OCI-LY1 (cell line): ENCODE measurements at regions not wholly inside any gene's neighbourhood (a gene's known extent, or its start where the extent isn't known, plus 50 kb on each side); places are given as distances from the start of the nearest gene placed in this dataset.

Experiments used
- H2AFZ ChIP-seq: fragments of 200-600 bp; sonication (generic), shearing (Covaris generic); 2 replicates; pipeline ENCODE4 v1.6.0; 2014; ENCODE audit warnings: antibody characterized with exemption, mild to moderate bottlenecking, low read length
- H3F3A ChIP-seq: fragments of 200-600 bp; sonication (generic), shearing (Covaris generic); 2 replicates; pipeline ENCODE4 v1.6.0; 2014; ENCODE audit warnings: mild to moderate bottlenecking, antibody characterized with exemption, low read length, moderate library complexity; ENCODE audit not compliant: insufficient read depth
- H3K27ac ChIP-seq: fragments of 200-600 bp; sonication (generic); 2 replicates; pipeline ENCODE4 v1.5.1; 2014; ENCODE audit warnings: low read length, mixed run types, mild to moderate bottlenecking, low read depth; ENCODE audit not compliant: poor library complexity, severe bottlenecking
- H3K27me3 ChIP-seq: fragments of 200-600 bp; sonication (generic); 2 replicates; pipeline ENCODE4 v1.6.0; 2014; ENCODE audit warnings: antibody characterized with exemption, mild to moderate bottlenecking, low read length, moderate library complexity; ENCODE audit not compliant: insufficient read depth
- H3K36me3 ChIP-seq: fragments of 200-600 bp; sonication (generic); 2 replicates; pipeline ENCODE4 v1.6.1; 2014; ENCODE audit warnings: mild to moderate bottlenecking, antibody characterized with exemption, low read length, moderate library complexity, mixed read lengths; ENCODE audit not compliant: insufficient read depth
- H3K4me1 ChIP-seq: fragments of 200-600 bp; sonication (generic); 2 replicates; pipeline ENCODE4 v1.5.1; 2014; ENCODE audit warnings: mild to moderate bottlenecking, low read length, moderate library complexity; ENCODE audit not compliant: insufficient read depth, severe bottlenecking
- H3K4me2 ChIP-seq: fragments of 200-600 bp; sonication (generic), shearing (Covaris generic); 2 replicates; pipeline ENCODE4 v1.6.1; 2014; ENCODE audit warnings: low read length
- H3K4me3 ChIP-seq: fragments of 200-600 bp; sonication (generic); 2 replicates; pipeline ENCODE4 v1.5.1; 2014; ENCODE audit warnings: low read length, low read depth, mild to moderate bottlenecking, mixed read lengths; ENCODE audit not compliant: poor library complexity, severe bottlenecking
- H3K79me2 ChIP-seq: fragments of 200-600 bp; shearing (Covaris generic); 2 replicates; pipeline ENCODE4 v1.6.1; 2016; ENCODE audit warnings: mixed run types, low read length, mixed read lengths; ENCODE audit not compliant: insufficient read depth
- H3K9ac ChIP-seq: fragments of 200-600 bp; sonication (generic), shearing (Covaris generic); 2 replicates; pipeline ENCODE4 v1.6.1; 2014; ENCODE audit warnings: mild to moderate bottlenecking, low read length, mixed read lengths
- H3K9me2 ChIP-seq: fragments of 200-600 bp; sonication (generic), shearing (Covaris generic); 2 replicates; pipeline ENCODE4 v1.6.1; 2014; ENCODE audit warnings: low read depth, mild to moderate bottlenecking, low read length, mixed read lengths
- H3K9me3 ChIP-seq: fragments of 200-600 bp; shearing (Covaris generic); 2 replicates; pipeline ENCODE4 v1.6.1; 2014; ENCODE audit warnings: low read length, mixed read lengths
- H4K20me1 ChIP-seq: fragments of 200-600 bp; sonication (generic), shearing (Covaris generic); 2 replicates; pipeline ENCODE4 v1.6.0; 2016; ENCODE audit warnings: mild to moderate bottlenecking, low read length; ENCODE audit not compliant: insufficient read depth
- CTCF ChIP-seq: fragments of 200-600 bp; sonication (generic), shearing (Covaris generic); IDR thresholded peaks from 2 replicates; pipeline ENCODE4 v1.5.1; 2017; ENCODE audit warnings: mild to moderate bottlenecking, antibody characterized with exemption, low read length, moderate library complexity, mixed read lengths
- EZH2 ChIP-seq: fragments of 200-600 bp; sonication (generic), shearing (Covaris generic); IDR thresholded peaks from 2 replicates; pipeline ENCODE4 v1.8.0; 2017; ENCODE audit warnings: borderline replicate concordance, mixed run types, mild to moderate bottlenecking, antibody characterized with exemption, low read length, moderate library complexity, mixed read lengths

GRCh38 chr9:711761-712553 lies 129.5 kb upstream of the DMRT1 start:
- Histone ChIP-seq H3K79me2 (no peaks in the 10 kb centered on the region), H3K4me2 (no peak overlapping the region), H3F3A (no peaks in the 10 kb centered on the region), H3K4me1 (peaks cover 23% of the 10 kb centered on the region), H2AFZ (no peak overlapping the region), H3K4me3 (no peak overlapping the region), H4K20me1 (no peaks in the 10 kb centered on the region), H3K27me3 (no peaks in the 10 kb centered on the region), H3K9me3 (no peaks in the 10 kb centered on the region), H3K27ac (no peak overlapping the region), H3K9me2 (no peaks in the 10 kb centered on the region), H3K36me3 (peaks cover 20% of the 10 kb centered on the region), H3K9ac (no peak overlapping the region)
- TF ChIP-seq CTCF: no peak
- TF ChIP-seq EZH2: no peak

GRCh38 chr9:712643-713042 lies 128.9 kb upstream of the DMRT1 start:
- H3K36me3 ChIP-seq: peaks cover 20% of the 10 kb centered on the region
- H3K27me3 ChIP-seq: no peaks in the 10 kb centered on the region
- H3K4me2 ChIP-seq: no peak overlapping the region
- H3K4me1 ChIP-seq: peaks cover 20% of the 10 kb centered on the region
- no peak overlapping the region for H2AFZ ChIP-seq
- no peaks in the 10 kb centered on the region for H3F3A ChIP-seq
- H3K79me2 ChIP-seq: no peaks in the 10 kb centered on the region
- no peak for TF ChIP-seq CTCF
- no peak for TF ChIP-seq EZH2
- no peak overlapping the region for H3K4me3 ChIP-seq
- H3K9ac ChIP-seq: no peak overlapping the region
- no peaks in the 10 kb centered on the region for H3K9me3 ChIP-seq
- no peaks in the 10 kb centered on the region for H4K20me1 ChIP-seq
- H3K9me2 ChIP-seq: no peaks in the 10 kb centered on the region
- H3K27ac ChIP-seq: no peak overlapping the region

- Histone ChIP-seq H2AFZ (no peak overlapping the region), H3F3A (no peaks in the 10 kb centered on the region), H4K20me1 (no peaks in the 10 kb centered on the region), H3K4me1 (peaks cover 20% of the 10 kb centered on the region), H3K27ac (no peak overlapping the region), H3K4me2 (no peak overlapping the region), H3K9ac (no peak overlapping the region), H3K9me2 (no peaks in the 10 kb centered on the region), H3K9me3 (no peaks in the 10 kb centered on the region), H3K27me3 (no peaks in the 10 kb centered on the region), H3K79me2 (no peaks in the 10 kb centered on the region), H3K36me3 (peaks cover 20% of the 10 kb centered on the region), H3K4me3 (no peak overlapping the region)
- TF ChIP-seq CTCF: no peak
- TF ChIP-seq EZH2: no peak
These were observed 128.4 kb upstream of the DMRT1 start for GRCh38 chr9:713091-713490.
